ENCODE measurements at regions not wholly inside any gene's neighbourhood (a gene's known extent, or its start where the extent isn't known, plus 50 kb on each side); places are given as distances from the start of the nearest gene placed in this dataset.

- DNase-seq (ENCODE audit: low spot score), result no peak
- TF ChIP-seq CTCF (IDR thresholded peaks at IDR 0.05; ENCODE audit: extremely low read depth, missing control alignments), result no peak
These were observed 355.6 kb downstream of the PRDM2 start for GRCh38 chr1:14055442-14056223.

GRCh38 chr1:14057640-14058039, 357.7 kb downstream of the PRDM2 start:
- no peak for TF ChIP-seq CTCF (IDR thresholded peaks at IDR 0.05; ENCODE audit: extremely low read depth, missing control alignments)
- DNase-seq (ENCODE audit: low spot score), result no peak

- no peak for DNase-seq (ENCODE audit: low spot score)
- TF ChIP-seq CTCF (IDR thresholded peaks at IDR 0.05; ENCODE audit: extremely low read depth, missing control alignments), result no peak
These were observed 361.2 kb downstream of the PRDM2 start for GRCh38 chr1:14061204-14061603.

- DNase-seq (ENCODE audit: low spot score), result no peak
- TF ChIP-seq CTCF (IDR thresholded peaks at IDR 0.05; ENCODE audit: extremely low read depth, missing control alignments), result no peak
These were observed 361.7 kb downstream of the PRDM2 start for GRCh38 chr1:14061722-14062121.

- TF ChIP-seq CTCF (IDR thresholded peaks at IDR 0.05; ENCODE audit: extremely low read depth, missing control alignments), result no peak
- no peak for DNase-seq (ENCODE audit: low spot score)
These were observed 362.7 kb downstream of the PRDM2 start for GRCh38 chr1:14062669-14063068.

GRCh38 chr1:14064649-14065442, 364.9 kb downstream of the PRDM2 start:
- no peak for TF ChIP-seq CTCF (IDR thresholded peaks at IDR 0.05; ENCODE audit: extremely low read depth, missing control alignments)
- DNase-seq (ENCODE audit: low spot score), result no peak

GRCh38 chr1:14065486-14065885, 365.5 kb downstream of the PRDM2 start:
- TF ChIP-seq CTCF (IDR thresholded peaks at IDR 0.05; ENCODE audit: extremely low read depth, missing control alignments), result no peak
- DNase-seq (ENCODE audit: low spot score), result no peak
